ENCODE measurements at regions not wholly inside any gene's neighbourhood (a gene's known extent, or its start where the extent isn't known, plus 50 kb on each side); places are given as distances from the start of the nearest gene placed in this dataset.

GRCh38 chr6:121582262-121582661 is 146.8 kb downstream of the GJA1 start:
- Histone ChIP-seq H3K9me2 (ENCODE audit: insufficient read depth) (no peaks in the 10 kb centered on the region), H3K4me2 (ENCODE audit: unreplicated experiment) (no peak overlapping the region), H3K27ac (no peak overlapping the region), H3K27me3 (replicated peaks; ENCODE audit: insufficient read depth) (no peaks in the 10 kb centered on the region), H2AFZ (no peak overlapping the region), H3K79me2 (ENCODE audit: insufficient read depth) (no peaks in the 10 kb centered on the region), H3K4me1 (ENCODE audit: insufficient read depth) (peaks cover 15% of the 10 kb centered on the region), H4K20me1 (ENCODE audit: insufficient read depth) (no peaks in the 10 kb centered on the region), H3K4me3 (no peak overlapping the region), H3F3A (ENCODE audit: insufficient read depth) (no peaks in the 10 kb centered on the region), H3K9ac (no peak overlapping the region), H3K9me3 (ENCODE audit: low read depth) (no peaks in the 10 kb centered on the region), H3K36me3 (ENCODE audit: low read depth) (no peaks in the 10 kb centered on the region)
- TF ChIP-seq EZH2 (IDR thresholded peaks at IDR 0.05; ENCODE audit: insufficient read depth, poor library complexity, severe bottlenecking) (no peak), EZH2phosphoT487 (IDR thresholded peaks at IDR 0.05; ENCODE audit: insufficient read depth, low read depth) (no peak)
- no peak for DNase-seq
- 94 to 98% methylated on average over 3 of the region's 3 CpGs for WGBS, 2 experiments (ENCODE audit: low coverage in 1 of 2, low lambda C conversion rate in 2 of 2, missing lambda C conversion rate in 2 of 2)
- in situ Hi-C loops (cut with MboI): no loop called here

GRCh38 chr6:121584586-121585369 is 149.3 kb downstream of the GJA1 start:
- Histone ChIP-seq H3K79me2 (ENCODE audit: insufficient read depth) (no peaks in the 10 kb centered on the region), H2AFZ (no peak overlapping the region), H3K9me2 (ENCODE audit: insufficient read depth) (no peaks in the 10 kb centered on the region), H3K4me2 (ENCODE audit: unreplicated experiment) (no peak overlapping the region), H3K4me1 (ENCODE audit: insufficient read depth) (peaks cover 15% of the 10 kb centered on the region), H3K27ac (peak overlapping the region; percentile 1; the same call in 1 of the 2 replicates), H3K9ac (no peak overlapping the region), H3F3A (ENCODE audit: insufficient read depth) (no peaks in the 10 kb centered on the region), H3K27me3 (replicated peaks; ENCODE audit: insufficient read depth) (no peaks in the 10 kb centered on the region), H3K36me3 (ENCODE audit: low read depth) (no peaks in the 10 kb centered on the region), H4K20me1 (ENCODE audit: insufficient read depth) (no peaks in the 10 kb centered on the region), H3K9me3 (ENCODE audit: low read depth) (no peaks in the 10 kb centered on the region), H3K4me3 (no peak overlapping the region)
- in situ Hi-C loops (cut with MboI): no loop called here
- DNase-seq: peak; percentile 72
- WGBS, 2 experiments (ENCODE audit: low coverage in 1 of 2, low lambda C conversion rate in 2 of 2, missing lambda C conversion rate in 2 of 2): 56 to 57% methylated on average over 4 of the region's 4 CpGs
- TF ChIP-seq EZH2phosphoT487 (IDR thresholded peaks at IDR 0.05; ENCODE audit: insufficient read depth, low read depth) (no peak), EZH2 (IDR thresholded peaks at IDR 0.05; ENCODE audit: insufficient read depth, poor library complexity, severe bottlenecking) (no peak)

- peaks cover 12% of the 10 kb centered on the region; the same call in 1 of the 2 replicates for H3F3A ChIP-seq (ENCODE audit: insufficient read depth)
- H4K20me1 ChIP-seq (ENCODE audit: insufficient read depth): no peaks in the 10 kb centered on the region
- H2AFZ ChIP-seq: no peak overlapping the region
- H3K4me3 ChIP-seq: no peak overlapping the region
- H3K9ac ChIP-seq: no peak overlapping the region
- no peaks in the 10 kb centered on the region for H3K9me3 ChIP-seq (ENCODE audit: low read depth)
- no peaks in the 10 kb centered on the region for H3K27me3 ChIP-seq (replicated peaks; ENCODE audit: insufficient read depth)
- TF ChIP-seq EZH2 (IDR thresholded peaks at IDR 0.05; ENCODE audit: insufficient read depth, poor library complexity, severe bottlenecking) (no peak), EZH2phosphoT487 (IDR thresholded peaks at IDR 0.05; ENCODE audit: insufficient read depth, low read depth) (no peak)
- 22 to 36% methylated on average over 2 of the region's 2 CpGs for WGBS, 2 experiments (ENCODE audit: low coverage in 1 of 2, low lambda C conversion rate in 2 of 2, missing lambda C conversion rate in 2 of 2)
- in situ Hi-C loops (cut with MboI): no loop called here
- H3K4me1 ChIP-seq (ENCODE audit: insufficient read depth): peaks cover 14% of the 10 kb centered on the region
- peak; percentile 65 for DNase-seq
- no peaks in the 10 kb centered on the region for H3K36me3 ChIP-seq (ENCODE audit: low read depth)
- no peaks in the 10 kb centered on the region for H3K79me2 ChIP-seq (ENCODE audit: insufficient read depth)
- 0 out of 2 replicates have a peak overlapping the region, but pooled peaks have one; percentile 10 for H3K27ac ChIP-seq
- peak overlapping the region; percentile 36 for H3K4me2 ChIP-seq (ENCODE audit: unreplicated experiment)
- no peaks in the 10 kb centered on the region for H3K9me2 ChIP-seq (ENCODE audit: insufficient read depth)
These were observed 155.0 kb downstream of the GJA1 start for GRCh38 chr6:121590438-121590837.

- no peak overlapping the region for H3K9ac ChIP-seq
- H3K4me3 ChIP-seq: no peak overlapping the region
- no peak overlapping the region for H3K27ac ChIP-seq
- peaks cover 14% of the 10 kb centered on the region for H3K4me1 ChIP-seq (ENCODE audit: insufficient read depth)
- no peaks in the 10 kb centered on the region for H3K9me2 ChIP-seq (ENCODE audit: insufficient read depth)
- H3K9me3 ChIP-seq (ENCODE audit: low read depth): no peaks in the 10 kb centered on the region
- TF ChIP-seq EZH2 (IDR thresholded peaks at IDR 0.05; ENCODE audit: insufficient read depth, poor library complexity, severe bottlenecking): no peak
- TF ChIP-seq EZH2phosphoT487 (IDR thresholded peaks at IDR 0.05; ENCODE audit: insufficient read depth, low read depth): no peak
- H3K79me2 ChIP-seq (ENCODE audit: insufficient read depth): no peaks in the 10 kb centered on the region
- WGBS, 2 experiments (ENCODE audit: low coverage in 1 of 2, low lambda C conversion rate in 2 of 2, missing lambda C conversion rate in 2 of 2): 96 to 100% methylated on average over 4 of the region's 4 CpGs
- H3K4me2 ChIP-seq (ENCODE audit: unreplicated experiment): peak overlapping the region; percentile 36
- no peak overlapping the region for H2AFZ ChIP-seq
- peaks cover 12% of the 10 kb centered on the region; the same call in 1 of the 2 replicates for H3F3A ChIP-seq (ENCODE audit: insufficient read depth)
- no peaks in the 10 kb centered on the region for H4K20me1 ChIP-seq (ENCODE audit: insufficient read depth)
- in situ Hi-C loops (cut with MboI): no loop called here
- H3K36me3 ChIP-seq (ENCODE audit: low read depth): no peaks in the 10 kb centered on the region
- DNase-seq: no peak
- H3K27me3 ChIP-seq (replicated peaks; ENCODE audit: insufficient read depth): no peaks in the 10 kb centered on the region
These were observed 155.5 kb downstream of the GJA1 start for GRCh38 chr6:121590916-121591315.
